GM23338 (cell line): ENCODE measurements at regions not wholly inside any gene's neighbourhood (a gene's known extent, or its start where the extent isn't known, plus 50 kb on each side); places are given as distances from the start of the nearest gene placed in this dataset.

Experiments
- ATAC-seq: fragments of 200-7000 bp; cut with Tn5 transposase; 3 replicates; pipeline ENCODE4 v1.9.1; 2020
- DNase-seq: peaks from one replicate; pipeline ENCODE4 v3.0.0-alpha.2; 2015; ENCODE audit warnings: low spot score
- H2AFZ ChIP-seq: fragments of 200-600 bp; sonication (generic); 2 replicates; pipeline ENCODE4 v1.8.0; 2016; ENCODE audit warnings: antibody characterized with exemption, mild to moderate bottlenecking, moderate library complexity
- H3F3A ChIP-seq: fragments of 200-600 bp; sonication (generic); replicated peaks from 2 replicates; pipeline ENCODE4 v1.8.0; 2017; ENCODE audit warnings: antibody characterized with exemption, mixed run types, low read depth
- H3K27ac ChIP-seq: fragments of 200-600 bp; sonication (generic); 2 replicates; pipeline ENCODE4 v1.6.1; 2016; ENCODE audit warnings: low read depth
- H3K27me3 ChIP-seq: fragments of 200-600 bp; sonication (generic); 2 replicates; pipeline ENCODE4 v1.8.0; 2016; ENCODE audit warnings: mild to moderate bottlenecking, mixed run types, moderate library complexity; ENCODE audit not compliant: insufficient read depth
- H3K36me3 ChIP-seq: fragments of 200-600 bp; sonication (generic); 2 replicates; pipeline ENCODE4 v1.8.0; 2016; ENCODE audit warnings: mild to moderate bottlenecking; ENCODE audit not compliant: insufficient read depth
- H3K4me1 ChIP-seq: fragments of 200-600 bp; sonication (generic); 2 replicates; pipeline ENCODE4 v1.8.0; 2016; ENCODE audit warnings: mild to moderate bottlenecking, moderate library complexity; ENCODE audit not compliant: insufficient read depth
- H3K4me2 ChIP-seq: fragments of 200-600 bp; sonication (generic); 2 replicates; pipeline ENCODE4 v1.7.1; 2017; ENCODE audit warnings: mixed run types
- H3K4me3 ChIP-seq: fragments of 200-600 bp; sonication (generic); 2 replicates; pipeline ENCODE4 v1.6.1; 2016; ENCODE audit warnings: mixed run types
- H3K79me2 ChIP-seq: fragments of 200-600 bp; sonication (generic); replicated peaks from 2 replicates; pipeline ENCODE4 v1.8.0; 2017; ENCODE audit warnings: mild to moderate bottlenecking; ENCODE audit not compliant: insufficient read depth
- H3K9me2 ChIP-seq: fragments of 200-600 bp; sonication (generic); 2 replicates; pipeline ENCODE4 v1.8.0; 2017; ENCODE audit not compliant: insufficient read depth
- H4K20me1 ChIP-seq: fragments of 200-600 bp; sonication (generic); replicated peaks from 2 replicates; pipeline ENCODE4 v1.8.0; 2017; ENCODE audit warnings: mild to moderate bottlenecking; ENCODE audit not compliant: insufficient read depth
- H3K27ac Mint-ChIP-seq: 2 replicates; pipeline ENCODE4 v1.8.0; 2020; ENCODE audit warnings: inconsistent platforms, mild to moderate bottlenecking, moderate library complexity, mixed read lengths
- H3K27me3 Mint-ChIP-seq: 3 replicates; pipeline ENCODE4 v1.8.0; 2022; ENCODE audit warnings: low read depth, mild to moderate bottlenecking, moderate library complexity, mixed read lengths, inconsistent platforms; ENCODE audit not compliant: insufficient read depth, poor library complexity
- H3K36me3 Mint-ChIP-seq: 3 replicates; pipeline ENCODE4 v1.8.0; 2021; ENCODE audit warnings: low read depth, mild to moderate bottlenecking, inconsistent platforms, moderate library complexity, mixed read lengths
- H3K4me1 Mint-ChIP-seq: 3 replicates; pipeline ENCODE4 v1.8.0; 2020; ENCODE audit warnings: mild to moderate bottlenecking, inconsistent platforms, mixed read lengths
- H3K4me3 Mint-ChIP-seq: 3 replicates; pipeline ENCODE4 v1.8.0; 2021; ENCODE audit warnings: moderate library complexity, mild to moderate bottlenecking, inconsistent platforms, mixed read lengths
- H3K9me3 Mint-ChIP-seq: 3 replicates; pipeline ENCODE4 v1.8.0; 2020; ENCODE audit warnings: moderate library complexity, mild to moderate bottlenecking, inconsistent platforms, mixed read lengths
- CREB1 ChIP-seq: fragments of 250-450 bp; sonication (Bioruptor Pico); IDR thresholded peaks from 2 replicates; pipeline ENCODE4 v1.5.0; 2020; ENCODE audit warnings: low read depth, mild to moderate bottlenecking, moderate library complexity
- EZH2 ChIP-seq: fragments of 200-600 bp; sonication (generic); IDR thresholded peaks from one replicate; pipeline ENCODE4 v1.8.0; 2017; ENCODE audit warnings: antibody characterized with exemption, mild to moderate bottlenecking, low read depth; ENCODE audit not compliant: unreplicated experiment
- POLR2AphosphoS5 ChIP-seq: IDR thresholded peaks from 2 replicates; pipeline ENCODE4 v1.6.1; 2016; ENCODE audit warnings: antibody characterized with exemption, low read depth
- ZNF114 ChIP-seq: fragments of 250-450 bp; sonication (Bioruptor Pico); IDR thresholded peaks from 2 replicates; pipeline ENCODE4 v1.5.0; 2020; ENCODE audit warnings: mild to moderate bottlenecking, moderate library complexity
- ZNF331 ChIP-seq: fragments of 250-450 bp; sonication (Bioruptor Pico); IDR thresholded peaks from 2 replicates; pipeline ENCODE4 v1.5.0; 2020; ENCODE audit warnings: low read depth, mild to moderate bottlenecking, moderate library complexity
- ZNF462 ChIP-seq: fragments of 250-450 bp; sonication (Bioruptor Pico); IDR thresholded peaks from 2 replicates; pipeline ENCODE4 v1.5.0; 2020; ENCODE audit warnings: mild to moderate bottlenecking, moderate library complexity
- TF ChIP-seq, protein P1 (sequence below): IDR thresholded peaks from 2 replicates; pipeline ENCODE4 v1.6.1; 2016; ENCODE audit warnings: antibody characterized with exemption

- TF ChIP-seq ZNF462 (no peak), POLR2AphosphoS5 (no peak), ZNF114 (CRISPR knock-in tag) (no peak), EZH2 (no peak), ZNF331 (CRISPR knock-in tag) (no peak), CREB1 (CRISPR knock-in tag) (no peak)
- TF ChIP-seq, protein P1, sequence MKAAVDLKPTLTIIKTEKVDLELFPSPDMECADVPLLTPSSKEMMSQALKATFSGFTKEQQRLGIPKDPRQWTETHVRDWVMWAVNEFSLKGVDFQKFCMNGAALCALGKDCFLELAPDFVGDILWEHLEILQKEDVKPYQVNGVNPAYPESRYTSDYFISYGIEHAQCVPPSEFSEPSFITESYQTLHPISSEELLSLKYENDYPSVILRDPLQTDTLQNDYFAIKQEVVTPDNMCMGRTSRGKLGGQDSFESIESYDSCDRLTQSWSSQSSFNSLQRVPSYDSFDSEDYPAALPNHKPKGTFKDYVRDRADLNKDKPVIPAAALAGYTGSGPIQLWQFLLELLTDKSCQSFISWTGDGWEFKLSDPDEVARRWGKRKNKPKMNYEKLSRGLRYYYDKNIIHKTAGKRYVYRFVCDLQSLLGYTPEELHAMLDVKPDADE, result no peak
Observed at GRCh38 chr10:128254476-128254875, 128.3 kb upstream of the MKI67 start (continued).

GRCh38 chr10:128257428-128257827, 131.2 kb upstream of the MKI67 start:
- DNase-seq (no peak), ATAC-seq (no peak)
- H3K4me3 ChIP-seq, result no peak overlapping the region
- no peaks in the 10 kb centered on the region for H3K4me1 ChIP-seq
- peaks cover 3% of the 10 kb centered on the region; the same call in 2 of the 3 replicates for H3K4me1 Mint-ChIP-seq
- no peak overlapping the region for H2AFZ ChIP-seq
- no peaks in the 10 kb centered on the region for H3K36me3 Mint-ChIP-seq
- H3K27me3 Mint-ChIP-seq, result peaks cover 2% of the 10 kb centered on the region
- no peaks in the 10 kb centered on the region for H4K20me1 ChIP-seq
- H3K9me2 ChIP-seq, result peaks cover 8% of the 10 kb centered on the region; the same call in 1 of the 2 replicates
- no peak overlapping the region for H3K27ac ChIP-seq
- no peak overlapping the region for H3K27ac Mint-ChIP-seq
- H3F3A ChIP-seq, result no peaks in the 10 kb centered on the region
- no peaks in the 10 kb centered on the region; the same call in 2 of the 3 replicates for H3K9me3 Mint-ChIP-seq
- no peak overlapping the region for H3K4me2 ChIP-seq
- no peaks in the 10 kb centered on the region for H3K27me3 ChIP-seq
- TF ChIP-seq EZH2 (no peak), CREB1 (CRISPR knock-in tag) (no peak)
- no peaks in the 10 kb centered on the region for H3K36me3 ChIP-seq
- H3K4me3 Mint-ChIP-seq, result no peak overlapping the region
- no peaks in the 10 kb centered on the region for H3K79me2 ChIP-seq
